GM18507 (cell line): ENCODE measurements at regions not wholly inside any gene's neighbourhood (a gene's known extent, or its start where the extent isn't known, plus 50 kb on each side); places are given as distances from the start of the nearest gene placed in this dataset.
"Not testable (repeated sequence)": the region's sequence is repeated elsewhere in the genome, so short reads cannot be mapped to it uniquely, and the experiment has no call there.

ENCODE experiments used
- DNase-seq: peaks from one replicate; pipeline ENCODE4 v3.0.0; 2011; ENCODE audit warnings: low read depth; ENCODE audit not compliant: insufficient read length; ENCODE audit errors: extremely low spot score
- FAIRE-seq: peaks from 2 replicates; lab custom pipeline; 2011; peaks lifted over from hg19 to GRCh38; lab: Jason Lieb, UNC

DNA sequence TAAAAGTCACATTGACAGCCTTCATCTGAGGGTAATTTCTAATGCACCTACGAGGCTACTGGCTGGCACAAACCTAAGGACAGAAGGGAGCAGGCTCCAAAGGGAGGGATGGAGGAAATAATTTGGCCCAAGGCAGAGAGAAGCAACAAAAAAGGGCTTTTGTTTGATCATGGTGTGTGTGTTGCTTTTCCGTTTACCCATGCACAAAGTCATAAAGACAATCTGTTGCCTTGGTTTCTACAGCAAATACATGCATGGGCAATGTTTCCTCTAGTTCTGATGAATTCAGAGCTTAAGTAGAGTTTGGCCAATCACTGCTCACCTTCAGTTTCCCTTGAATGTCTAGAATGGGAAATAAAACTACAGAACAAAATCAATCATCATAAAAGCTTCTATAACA is 262.5 kb upstream of the CAND1 start:
- no peak for FAIRE-seq
- DNase-seq, result no peak

DNA sequence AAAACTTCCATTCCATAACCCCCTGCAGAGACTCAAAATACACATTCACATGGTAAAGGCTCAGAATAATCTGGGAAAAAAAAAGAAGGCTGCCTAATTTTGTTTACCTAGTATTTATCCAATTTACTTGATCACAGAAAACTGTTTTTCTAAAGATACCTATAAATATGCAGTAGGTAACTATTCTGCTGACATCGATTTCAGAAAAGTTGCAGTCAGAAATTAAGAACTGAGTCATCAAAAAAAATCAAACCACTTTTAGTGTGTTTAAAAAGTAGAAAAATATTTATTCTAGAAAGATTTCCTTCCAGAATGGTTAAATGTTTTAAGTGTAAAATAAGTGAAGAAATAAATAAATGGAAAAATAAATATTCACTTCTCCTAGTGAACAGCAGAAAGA is 254.5 kb upstream of the CAND1 start:
- FAIRE-seq (no peak), DNase-seq (no peak)

DNA sequence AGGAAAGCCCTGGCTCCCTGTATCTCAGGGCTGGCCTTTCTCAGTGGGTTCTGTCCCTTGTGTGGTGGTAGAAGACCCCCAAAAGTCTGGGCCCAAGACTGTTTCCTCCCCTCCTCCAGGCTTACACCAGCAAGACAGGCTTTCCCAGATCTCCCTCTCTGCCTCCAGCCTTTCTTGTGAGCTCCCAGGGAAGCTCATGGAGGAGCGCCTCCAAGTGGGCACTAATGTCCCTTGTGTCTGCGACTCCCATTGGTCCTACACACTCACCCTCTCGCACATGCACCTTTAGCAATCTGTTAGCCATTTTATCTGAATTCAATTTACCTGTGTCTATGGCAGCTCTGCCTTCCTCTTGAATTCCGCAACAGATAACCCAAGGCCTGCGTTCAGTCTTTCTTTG is 251.1 kb upstream of the CAND1 start:
- FAIRE-seq, result no peak
- DNase-seq, result no peak

GRCh38 chr12:67019070-67019469 is 250.1 kb upstream of the CAND1 start:
- DNase-seq, result no peak
- FAIRE-seq, result no peak

DNA sequence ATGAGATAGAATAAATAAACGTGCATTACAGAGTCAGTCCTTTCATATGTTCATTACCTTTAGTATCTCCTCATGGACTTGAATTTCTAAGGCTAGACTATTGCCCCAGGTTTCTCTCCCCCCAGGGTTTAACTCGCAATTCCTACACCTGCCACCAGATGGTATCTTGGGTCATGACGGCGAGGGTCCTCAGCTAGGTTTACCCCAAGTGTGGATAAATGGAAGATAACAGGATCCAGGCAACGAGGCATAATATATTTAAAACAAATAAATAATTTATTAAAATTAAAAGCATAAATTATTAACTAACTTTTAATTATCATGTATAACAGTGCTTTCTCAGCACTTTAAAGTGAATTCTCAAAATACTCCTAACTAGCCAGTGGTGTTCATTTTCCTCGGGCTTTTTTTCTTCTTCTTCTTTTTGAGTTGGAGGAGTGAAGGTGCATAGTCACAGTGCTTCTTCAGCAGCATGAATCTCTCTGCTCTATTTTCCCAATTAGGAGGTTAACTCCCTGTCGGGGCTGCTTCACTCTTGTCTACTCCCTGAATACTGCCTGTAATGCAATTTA is 243.5 kb upstream of the CAND1 start:
- FAIRE-seq, result peak; percentile 73
- DNase-seq, result peak; percentile 4

GRCh38 chr12:67026487-67027246 is 242.5 kb upstream of the CAND1 start:
- no peak for FAIRE-seq
- no peak for DNase-seq

GRCh38 chr12:67028529-67028928 is 240.6 kb upstream of the CAND1 start:
- FAIRE-seq (no peak), DNase-seq (no peak)

- no peak for FAIRE-seq
Measured at GRCh38 chr12:67034110-67034879, 234.9 kb upstream of the CAND1 start.

GRCh38 chr12:67035121-67035520 is 234.0 kb upstream of the CAND1 start:
- DNase-seq, result no peak
- no peak for FAIRE-seq

More at GRCh38 chr12:67034110-67034879, 234.9 kb upstream of the CAND1 start:
- no peak for DNase-seq

- DNase-seq (no peak), FAIRE-seq (no peak)
Measured at GRCh38 chr12:67038486-67038885, 230.7 kb upstream of the CAND1 start.

GRCh38 chr12:67039995-67040860 is 228.9 kb upstream of the CAND1 start:
- FAIRE-seq (no peak), DNase-seq (no peak)

- no peak for FAIRE-seq
- no peak for DNase-seq
Measured at GRCh38 chr12:67040861-67041137, 228.4 kb upstream of the CAND1 start.

DNA sequence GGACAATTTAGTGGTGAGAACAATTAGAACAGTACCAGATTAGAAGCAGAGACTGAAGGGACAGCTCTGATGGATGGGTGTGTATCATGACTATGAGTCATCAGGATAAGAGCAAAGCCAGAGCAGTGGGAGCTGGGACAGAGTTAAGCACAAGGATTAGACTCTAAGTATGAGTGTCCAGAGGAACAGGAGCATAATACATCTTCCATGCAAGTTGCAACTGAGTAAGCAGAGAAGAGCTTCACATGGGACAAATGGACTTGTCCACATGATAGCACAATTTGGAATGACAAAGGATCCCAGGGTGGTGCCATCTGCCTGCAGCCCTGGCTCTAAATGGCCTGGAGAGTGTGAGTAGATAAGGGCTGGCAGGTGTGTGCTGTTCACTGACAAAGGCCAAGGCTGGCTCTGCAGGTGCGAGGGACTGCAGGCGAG is 226.4 kb upstream of the CAND1 start:
- DNase-seq (no peak), FAIRE-seq (no peak)

- FAIRE-seq (no peak), DNase-seq (no peak)
Measured at GRCh38 chr12:67043771-67044170, 225.4 kb upstream of the CAND1 start.

- DNase-seq (no peak), FAIRE-seq (no peak)
Measured at GRCh38 chr12:67045650-67046049, 223.5 kb upstream of the CAND1 start.

DNA sequence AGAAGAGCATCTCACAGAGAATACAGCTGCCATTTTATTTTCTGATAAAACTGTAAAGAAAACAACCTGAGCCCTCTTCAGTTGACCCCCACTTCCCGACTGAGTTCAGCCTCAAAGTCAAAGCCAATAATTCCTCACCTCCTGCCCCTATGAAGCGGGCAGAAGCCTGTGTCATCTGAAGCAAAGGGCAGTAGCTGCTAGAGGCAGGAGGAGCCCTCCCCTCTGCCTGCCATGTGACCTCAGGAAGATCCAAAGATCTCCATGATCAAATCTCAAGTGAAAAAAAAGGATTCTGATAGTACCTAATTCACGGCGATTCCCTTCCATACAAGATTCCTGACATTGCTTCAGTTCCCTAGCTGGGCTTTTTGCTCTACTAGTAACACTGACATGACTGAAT is 223.1 kb upstream of the CAND1 start:
- no peak for FAIRE-seq
- no peak for DNase-seq

GRCh38 chr12:67047634-67048033 is 221.5 kb upstream of the CAND1 start:
- no peak for DNase-seq
- no peak for FAIRE-seq

- FAIRE-seq (no peak), DNase-seq (no peak)
Measured at GRCh38 chr12:67048371-67048770, 220.8 kb upstream of the CAND1 start.

- not testable (repeated sequence) for DNase-seq, FAIRE-seq
Measured at GRCh38 chr12:67049199-67049598, 220.0 kb upstream of the CAND1 start.

DNA sequence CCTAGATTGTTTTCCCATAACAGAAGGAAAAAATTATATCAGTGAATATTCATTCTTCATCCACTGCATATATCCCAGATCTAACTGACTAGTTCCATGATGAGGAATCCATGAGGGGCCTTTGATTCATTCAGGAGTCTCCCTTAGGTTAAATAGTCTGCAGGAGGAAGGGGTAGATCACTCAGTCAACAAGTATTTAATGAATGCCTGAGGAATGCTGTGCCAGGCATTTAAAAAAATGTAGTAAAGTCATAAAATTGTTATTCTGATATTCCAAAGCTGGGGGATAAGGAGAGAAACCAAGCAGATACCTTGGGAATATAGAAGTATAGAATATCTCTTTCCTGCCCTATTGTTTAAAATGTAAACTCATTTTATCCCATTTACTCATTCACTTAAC is 216.2 kb upstream of the CAND1 start:
- FAIRE-seq (no peak), DNase-seq (no peak)
